ENCODE measurements at regions not wholly inside any gene's neighbourhood (a gene's known extent, or its start where the extent isn't known, plus 50 kb on each side); places are given as distances from the start of the nearest gene placed in this dataset.

GRCh38 chr15:61726166-61726565 lies 334.1 kb downstream of the VPS13C start:
- in situ Hi-C loops (cut with MboI; ENCODE audit: low sequenced_read_pairs, unreplicated experiment): no loop called here
- no peak for DNase-seq (ENCODE audit: low spot score)
- no peak for TF ChIP-seq CTCF (IDR thresholded peaks at IDR 0.05; ENCODE audit: borderline replicate concordance, control extremely low read depth, extremely low read depth, insufficient read depth, missing control alignments)

- no peak for TF ChIP-seq CTCF (IDR thresholded peaks at IDR 0.05; ENCODE audit: borderline replicate concordance, control extremely low read depth, extremely low read depth, insufficient read depth, missing control alignments)
- in situ Hi-C loops (cut with MboI; ENCODE audit: low sequenced_read_pairs, unreplicated experiment): no loop called here
- no peak for DNase-seq (ENCODE audit: low spot score)
Observed at GRCh38 chr15:61725251-61725650, 335.0 kb downstream of the VPS13C start.

GRCh38 chr15:61724251-61724939 lies 335.9 kb downstream of the VPS13C start:
- in situ Hi-C loops (cut with MboI; ENCODE audit: low sequenced_read_pairs, unreplicated experiment): no loop called here
- no peak for TF ChIP-seq CTCF (IDR thresholded peaks at IDR 0.05; ENCODE audit: borderline replicate concordance, control extremely low read depth, extremely low read depth, insufficient read depth, missing control alignments)
- DNase-seq (ENCODE audit: low spot score): no peak

- TF ChIP-seq CTCF (IDR thresholded peaks at IDR 0.05; ENCODE audit: borderline replicate concordance, control extremely low read depth, extremely low read depth, insufficient read depth, missing control alignments): no peak
- no peak for DNase-seq (ENCODE audit: low spot score)
- in situ Hi-C loops (cut with MboI; ENCODE audit: low sequenced_read_pairs, unreplicated experiment): no loop called here
Observed at GRCh38 chr15:61721418-61721817, 338.8 kb downstream of the VPS13C start.

GRCh38 chr15:61720197-61720704 lies 340.0 kb downstream of the VPS13C start:
- no peak for DNase-seq (ENCODE audit: low spot score)
- TF ChIP-seq CTCF (IDR thresholded peaks at IDR 0.05; ENCODE audit: borderline replicate concordance, control extremely low read depth, extremely low read depth, insufficient read depth, missing control alignments): no peak
- in situ Hi-C loops (cut with MboI; ENCODE audit: low sequenced_read_pairs, unreplicated experiment): no loop called here

- no peak for TF ChIP-seq CTCF (IDR thresholded peaks at IDR 0.05; ENCODE audit: borderline replicate concordance, control extremely low read depth, extremely low read depth, insufficient read depth, missing control alignments)
- DNase-seq (ENCODE audit: low spot score): no peak
- in situ Hi-C loops (cut with MboI; ENCODE audit: low sequenced_read_pairs, unreplicated experiment): no loop called here
Observed at GRCh38 chr15:61715082-61715481, 345.2 kb downstream of the VPS13C start.
